ENCODE measurements at regions not wholly inside any gene's neighbourhood (a gene's known extent, or its start where the extent isn't known, plus 50 kb on each side); places are given as distances from the start of the nearest gene placed in this dataset.

- DNase-seq = no peak
These were observed 301.5 kb upstream of the CDH4 start for GRCh38 chr20:60950561-60950960.

GRCh38 chr20:60950974-60951373, 301.1 kb upstream of the CDH4 start:
- DNase-seq = no peak

GRCh38 chr20:60952861-60953260, 299.2 kb upstream of the CDH4 start:
- no peak for DNase-seq

GRCh38 chr20:60953321-60953720, 298.7 kb upstream of the CDH4 start:
- no peak for DNase-seq

GRCh38 chr20:60955706-60956105, 296.4 kb upstream of the CDH4 start:
- DNase-seq = no peak

GRCh38 chr20:60956194-60956593, 295.9 kb upstream of the CDH4 start:
- DNase-seq = no peak

- no peak for DNase-seq
These were observed 294.4 kb upstream of the CDH4 start for GRCh38 chr20:60957621-60958020.

GRCh38 chr20:60959971-60960370, 292.1 kb upstream of the CDH4 start:
- no peak for DNase-seq

- DNase-seq = no peak
These were observed 291.6 kb upstream of the CDH4 start for GRCh38 chr20:60960500-60960899.

- no peak for DNase-seq
These were observed 290.5 kb upstream of the CDH4 start for GRCh38 chr20:60961551-60961950.

GRCh38 chr20:60962367-60963045, 289.6 kb upstream of the CDH4 start:
- no peak for DNase-seq

- no peak for DNase-seq
These were observed 288.9 kb upstream of the CDH4 start for GRCh38 chr20:60963146-60963545.

- no peak for DNase-seq
These were observed 287.1 kb upstream of the CDH4 start for GRCh38 chr20:60964911-60965310.

- no peak for DNase-seq
These were observed 286.0 kb upstream of the CDH4 start for GRCh38 chr20:60966031-60966430.

- no peak for DNase-seq
These were observed 285.3 kb upstream of the CDH4 start for GRCh38 chr20:60966766-60967165.

GRCh38 chr20:60967431-60968316, 284.4 kb upstream of the CDH4 start:
- no peak for DNase-seq

- DNase-seq = no peak
These were observed 283.0 kb upstream of the CDH4 start for GRCh38 chr20:60968853-60969720.

GRCh38 chr20:60970601-60971000, 281.5 kb upstream of the CDH4 start:
- no peak for DNase-seq

GRCh38 chr20:60974022-60974421, 278.0 kb upstream of the CDH4 start:
- DNase-seq = no peak

GRCh38 chr20:60974441-60974945, 277.6 kb upstream of the CDH4 start:
- no peak for DNase-seq

GRCh38 chr20:60976139-60976538, 275.9 kb upstream of the CDH4 start:
- no peak for DNase-seq

GRCh38 chr20:60976913-60977312, 275.1 kb upstream of the CDH4 start:
- no peak for DNase-seq

GRCh38 chr20:60977901-60978300, 274.2 kb upstream of the CDH4 start:
- no peak for DNase-seq
